Astrocyte of the cerebellum (primary cell): ENCODE measurements at regions not wholly inside any gene's neighbourhood (a gene's known extent, or its start where the extent isn't known, plus 50 kb on each side); places are given as distances from the start of the nearest gene placed in this dataset.

Experiments used
- DNase-seq: peaks from one replicate; pipeline ENCODE4 v3.0.0-alpha.2; 2011; ENCODE audit warnings: low read depth
- H3K4me3 ChIP-seq: 2 replicates; pipeline ENCODE4 v1.5.1; 2011; ENCODE audit warnings: mild to moderate bottlenecking, low read depth, low read length, moderate library complexity
- CTCF ChIP-seq: IDR thresholded peaks from 2 replicates; pipeline ENCODE4 v1.5.1; 2012; ENCODE audit warnings: low read length, low read depth, moderate library complexity, mild to moderate bottlenecking; ENCODE audit errors: missing control alignments
- in situ Hi-C: cut with HindIII; loops from 2 replicates; pipeline ENCODE4 v1.10.0; 2017; ENCODE audit warnings: low sequenced_read_pairs

GRCh38 chr1:96020378-96020777 is 701.2 kb upstream of the PTBP2 start:
- DNase-seq: no peak
- no peak overlapping the region for H3K4me3 ChIP-seq
- in situ Hi-C loops: no loop called here
- TF ChIP-seq CTCF: no peak

- in situ Hi-C loops: no loop called here
- H3K4me3 ChIP-seq: no peak overlapping the region
- no peak for DNase-seq
- no peak for TF ChIP-seq CTCF
These were observed 696.5 kb upstream of the PTBP2 start for GRCh38 chr1:96025062-96025461.

GRCh38 chr1:96028071-96028470 is 693.5 kb upstream of the PTBP2 start:
- no peak for TF ChIP-seq CTCF
- no peak overlapping the region for H3K4me3 ChIP-seq
- DNase-seq: no peak
- in situ Hi-C loops: no loop called here

GRCh38 chr1:96030312-96030711 is 691.3 kb upstream of the PTBP2 start:
- no peak for DNase-seq
- in situ Hi-C loops: no loop called here
- no peak overlapping the region for H3K4me3 ChIP-seq
- TF ChIP-seq CTCF: no peak

- no peak for DNase-seq
- no peak for TF ChIP-seq CTCF
- no peak overlapping the region for H3K4me3 ChIP-seq
- in situ Hi-C loops: no loop called here
These were observed 687.6 kb upstream of the PTBP2 start for GRCh38 chr1:96034006-96034405.

- no peak for TF ChIP-seq CTCF
- H3K4me3 ChIP-seq: no peak overlapping the region
- in situ Hi-C loops: no loop called here
- DNase-seq: no peak
These were observed 684.8 kb upstream of the PTBP2 start for GRCh38 chr1:96036763-96037162.

- TF ChIP-seq CTCF: no peak
- no peak for DNase-seq
- no peak overlapping the region for H3K4me3 ChIP-seq
- in situ Hi-C loops: no loop called here
These were observed 682.9 kb upstream of the PTBP2 start for GRCh38 chr1:96038636-96039035.
